Adipose tissue (tissue), 3 donors: ENCODE measurements at regions not wholly inside any gene's neighbourhood (a gene's known extent, or its start where the extent isn't known, plus 50 kb on each side); places are given as distances from the start of the nearest gene placed in this dataset.

Source experiments
- H3K27ac ChIP-seq: one replicate; pipeline ENCODE4 v1.5.1; 2013; ENCODE audit warnings: low read depth, low read length
- WGBS, 3 donors: extraction: QIAGEN DNeasy Blood & Tissue Kit; methylation state at CpG; one replicate each; pipeline ENCODE4 v1.1.7; 2013; 5-methylcytosine and 5-hydroxymethylcytosine counted together
- donor health status: healthy with polysubstance abuse.
- donor health status: Bipolar disorder and iron deficiency.
- donor health status: healthy.

DNA sequence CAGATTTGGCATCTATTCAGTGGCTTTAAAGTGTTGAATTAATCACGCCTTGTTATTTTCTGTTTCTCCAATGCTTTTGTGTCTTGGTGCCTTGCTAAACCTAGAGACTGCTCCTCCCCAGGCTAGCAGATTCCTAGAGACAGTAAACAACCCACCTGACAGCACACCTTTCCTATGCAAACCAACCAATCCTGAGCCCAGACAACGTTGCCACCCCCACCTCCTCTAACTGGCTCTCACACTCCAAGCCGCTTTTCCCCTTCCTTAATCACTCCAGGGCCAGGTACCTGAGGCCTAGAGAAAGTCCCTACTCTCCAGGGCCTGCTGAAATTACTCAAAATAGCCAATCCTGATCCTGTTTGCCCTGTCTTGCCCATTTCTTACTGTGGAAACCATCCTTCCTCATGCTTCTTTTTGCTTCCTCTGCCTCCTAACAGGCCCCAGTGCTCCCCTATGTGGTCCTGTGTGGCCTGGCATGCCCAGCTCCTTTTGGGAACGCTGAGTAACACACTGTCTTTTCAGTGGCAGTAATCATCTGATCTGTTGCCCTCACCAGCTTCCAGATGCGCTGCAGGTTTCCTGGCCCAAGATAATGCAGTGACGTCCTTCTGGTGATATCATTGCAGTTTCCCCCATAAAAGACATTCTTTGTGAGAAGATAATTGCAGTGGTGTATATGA is 53.4 kb downstream of the GAS1 start:
- H3K27ac ChIP-seq: no peak overlapping the region
- WGBS, 3 donors: 79 to 92% (median 88%) methylated on average over 6 of the region's 6 CpGs

DNA sequence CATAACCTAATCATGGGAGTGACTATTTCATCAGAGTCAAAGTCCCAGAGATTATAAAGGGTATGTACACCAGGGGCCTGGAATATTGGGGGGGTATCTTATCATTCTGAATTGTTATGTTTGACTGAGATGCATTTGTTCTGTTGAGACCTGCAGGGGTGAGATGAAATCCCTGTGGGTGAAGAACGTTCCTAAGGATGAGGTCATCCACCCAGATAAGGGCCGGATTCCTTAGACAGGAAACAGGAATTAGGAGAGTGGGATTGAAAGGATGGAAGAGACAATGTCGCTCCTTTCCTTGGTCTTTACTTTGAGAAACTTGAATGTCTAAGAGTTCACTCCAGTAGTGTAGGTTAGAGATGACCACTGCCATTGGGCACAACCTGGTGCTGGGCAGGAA is 54.7 kb downstream of the GAS1 start:
- no peak overlapping the region for H3K27ac ChIP-seq
- WGBS, 3 donors: 53 to 85% (median 60%) methylated on average over 3 of the region's 3 CpGs

DNA sequence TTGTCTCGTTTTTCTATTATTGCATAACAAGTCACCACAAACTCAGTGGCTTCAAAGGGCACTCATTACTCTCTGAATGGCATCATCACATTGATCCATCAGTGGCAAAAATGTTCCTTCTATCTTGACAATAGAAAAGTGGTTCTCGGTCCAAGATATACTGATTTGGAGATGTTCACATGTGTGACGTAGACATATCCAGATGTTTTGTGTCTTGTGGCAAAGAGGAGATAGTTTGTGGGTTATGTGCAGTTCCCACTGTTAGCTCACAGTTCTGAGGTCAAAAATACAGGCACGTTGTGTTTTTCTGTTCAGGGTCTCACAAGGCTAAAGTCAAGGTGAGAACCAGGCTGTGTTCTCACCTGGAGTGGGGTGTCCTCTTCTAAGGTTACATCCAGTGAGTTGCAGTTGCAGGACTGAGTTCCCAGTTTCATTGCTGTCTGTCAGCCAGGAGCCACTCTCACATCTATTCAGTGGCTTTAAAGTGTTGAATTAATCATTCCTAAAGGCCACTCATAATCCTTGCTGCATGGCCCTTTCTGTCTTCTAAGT is 55.3 kb downstream of the GAS1 start:
- H3K27ac ChIP-seq: no peak overlapping the region
- 74 to 82% (median 80%) methylated on average over 4 of the region's 4 CpGs for WGBS, 3 donors

DNA sequence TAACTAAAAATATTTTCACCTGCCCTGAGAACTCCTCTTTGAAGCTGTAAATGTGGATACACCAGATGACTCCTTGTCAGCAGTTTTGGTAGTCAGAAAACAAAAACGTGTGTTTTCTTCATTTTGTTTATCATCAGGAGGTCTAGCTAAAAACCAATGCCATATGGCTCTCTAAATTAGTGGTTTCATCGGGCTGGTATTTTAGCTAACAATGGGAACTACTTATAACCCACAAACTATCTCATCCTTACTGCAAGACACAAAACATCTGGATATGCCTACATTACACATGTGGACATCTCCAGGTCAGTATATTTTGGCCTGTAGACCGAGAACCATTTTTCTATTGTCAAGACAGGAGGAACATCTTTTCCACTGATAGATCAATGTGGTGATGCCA is 56.2 kb downstream of the GAS1 start:
- H3K27ac ChIP-seq: no peak overlapping the region
- WGBS, 3 donors: 62 to 76% (median 64%) methylated on average over 3 of the region's 3 CpGs

DNA sequence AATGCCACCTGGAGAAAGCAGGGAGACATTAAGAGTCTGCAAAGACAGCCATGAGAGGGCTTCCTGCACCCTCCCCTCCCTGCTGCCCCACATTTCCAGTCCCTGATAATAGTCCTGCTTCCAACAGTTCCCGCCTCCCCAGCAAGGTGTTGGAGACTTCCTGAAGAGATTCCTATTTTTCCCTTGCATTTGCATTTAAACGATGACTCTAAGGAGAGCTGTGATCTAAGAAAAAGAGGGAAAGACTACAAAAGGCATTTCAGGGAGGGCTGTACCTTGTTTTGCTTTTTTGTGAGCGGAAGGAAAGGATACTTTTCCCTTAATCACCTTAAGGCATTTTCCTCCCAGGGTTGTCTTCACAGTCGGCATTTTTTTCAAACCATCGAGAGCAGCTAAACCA is 62.1 kb downstream of the GAS1 start:
- H3K27ac ChIP-seq: no peak overlapping the region
- WGBS, 3 donors: 63 to 67% (median 64%) methylated on average over 5 of the region's 5 CpGs

DNA sequence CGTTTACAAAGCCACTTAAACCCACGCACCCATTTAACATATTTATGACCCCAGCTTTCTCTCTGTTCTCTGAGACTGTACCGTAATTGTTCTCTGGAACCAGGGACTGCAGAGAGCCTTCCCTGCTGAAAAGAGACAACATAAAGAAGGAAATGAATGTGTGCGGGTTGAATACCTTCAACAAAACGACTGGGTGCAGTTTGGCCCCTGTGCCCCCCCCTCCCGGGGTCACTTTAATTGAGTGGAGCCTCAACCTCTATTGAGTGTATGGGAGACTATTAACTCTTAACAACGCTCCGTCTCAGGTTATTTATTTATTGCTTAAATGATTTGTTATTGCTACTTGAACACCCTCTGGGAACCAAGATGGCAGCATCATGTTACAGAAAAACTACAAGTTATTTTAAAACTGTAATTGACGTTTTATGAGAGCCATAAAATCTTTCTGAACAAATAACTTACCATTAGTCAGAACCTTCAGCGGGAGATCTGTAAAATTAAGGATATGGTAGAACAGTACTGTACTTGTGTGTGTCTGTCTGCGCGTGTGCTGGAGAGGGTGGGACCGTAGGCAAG is 70.6 kb downstream of the GAS1 start:
- WGBS, 3 donors: 76 to 86% (median 85%) methylated on average over 13 of the region's 13 CpGs
- no peak overlapping the region for H3K27ac ChIP-seq

DNA sequence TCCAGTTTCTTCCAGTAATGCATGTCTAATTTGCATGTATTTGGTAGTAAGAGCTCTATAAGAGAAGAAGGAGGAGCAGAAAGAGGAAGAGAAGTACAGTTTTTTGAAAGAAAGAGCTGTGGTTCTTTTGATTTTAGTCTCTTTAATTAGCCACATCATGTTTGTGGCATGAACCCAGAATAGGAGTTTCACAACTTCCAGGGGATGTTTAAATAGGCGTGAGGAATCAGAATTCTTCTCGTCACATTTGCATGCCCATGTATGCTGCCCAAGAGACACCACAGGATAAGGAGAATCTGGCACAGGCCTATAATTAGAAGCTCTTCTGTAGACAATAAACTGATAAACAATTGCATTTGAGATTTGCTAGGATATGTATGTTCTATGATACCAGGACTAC is 78.7 kb downstream of the GAS1 start:
- WGBS, 3 donors: 35 to 63% (median 48%) methylated on average over 2 of the region's 2 CpGs
- H3K27ac ChIP-seq: no peak overlapping the region

DNA sequence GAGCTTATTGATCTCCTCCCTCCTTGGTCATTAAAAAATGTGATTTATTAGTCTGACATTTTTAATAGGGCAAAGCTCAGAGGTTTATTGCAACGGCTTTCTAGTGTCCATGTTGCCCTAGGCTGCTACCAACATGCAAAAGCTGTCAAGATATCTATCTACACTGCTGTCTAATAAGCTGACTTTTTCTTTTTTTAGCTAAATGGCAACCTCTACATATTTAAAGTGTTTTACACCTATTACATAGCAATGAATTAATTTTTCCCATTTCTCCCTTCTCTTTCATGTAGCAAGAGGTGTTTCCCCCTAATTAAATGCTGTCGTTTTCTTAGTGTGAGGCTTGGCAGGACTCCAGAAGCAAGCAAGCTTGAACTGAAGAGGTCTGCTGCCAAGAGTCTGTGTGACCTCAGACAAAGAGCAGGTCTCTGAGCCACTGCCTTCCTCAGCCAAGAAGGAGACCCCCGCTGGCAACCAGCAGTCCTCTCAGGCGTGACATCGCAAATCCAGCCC is 79.4 kb downstream of the GAS1 start:
- 48 to 63% (median 61%) methylated on average over 5 of the region's 5 CpGs for WGBS, 3 donors
- no peak overlapping the region for H3K27ac ChIP-seq

DNA sequence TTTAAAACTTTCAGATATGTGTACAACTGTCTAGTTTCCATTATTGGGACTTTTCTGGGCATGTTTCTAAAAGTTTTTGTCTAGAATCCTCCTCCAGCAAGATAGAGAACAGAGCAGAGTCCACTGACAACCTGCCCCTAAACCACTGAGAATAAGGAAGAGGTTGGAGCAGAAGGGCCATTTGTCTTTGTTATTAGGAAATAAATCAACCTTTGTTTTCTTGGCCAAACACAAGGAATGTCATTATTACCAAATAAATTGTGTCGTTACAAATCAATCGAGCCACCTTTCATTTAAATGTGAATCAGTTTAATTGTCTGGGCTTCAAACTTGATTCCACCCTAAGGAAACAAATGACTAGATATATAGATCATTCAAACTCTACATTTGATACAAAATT is 81.4 kb downstream of the GAS1 start:
- WGBS, 3 donors: 49 to 86% (median 76%) methylated on average over 2 of the region's 2 CpGs
- no peak overlapping the region for H3K27ac ChIP-seq

DNA sequence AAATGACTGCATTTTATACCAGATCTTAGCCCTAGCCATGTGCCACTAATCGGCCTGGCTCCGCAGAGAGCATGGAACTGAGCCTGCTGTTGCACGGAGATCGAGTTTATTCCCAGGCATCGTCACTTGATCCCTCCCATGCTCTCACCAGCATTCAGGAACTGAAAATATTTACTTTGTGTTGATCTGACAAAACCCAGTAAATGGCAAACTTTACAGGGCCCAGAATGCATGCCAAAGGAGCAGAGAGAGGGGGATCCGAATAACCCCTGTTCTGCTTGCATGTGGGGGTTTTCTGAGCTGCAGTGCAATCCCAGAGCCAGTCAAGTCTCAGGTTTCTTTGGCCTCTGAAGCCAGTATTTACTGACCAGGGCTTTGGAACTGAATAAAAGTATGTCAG is 87.3 kb downstream of the GAS1 start:
- WGBS, 3 donors: 52 to 82% (median 78%) methylated on average over 6 of the region's 6 CpGs

DNA sequence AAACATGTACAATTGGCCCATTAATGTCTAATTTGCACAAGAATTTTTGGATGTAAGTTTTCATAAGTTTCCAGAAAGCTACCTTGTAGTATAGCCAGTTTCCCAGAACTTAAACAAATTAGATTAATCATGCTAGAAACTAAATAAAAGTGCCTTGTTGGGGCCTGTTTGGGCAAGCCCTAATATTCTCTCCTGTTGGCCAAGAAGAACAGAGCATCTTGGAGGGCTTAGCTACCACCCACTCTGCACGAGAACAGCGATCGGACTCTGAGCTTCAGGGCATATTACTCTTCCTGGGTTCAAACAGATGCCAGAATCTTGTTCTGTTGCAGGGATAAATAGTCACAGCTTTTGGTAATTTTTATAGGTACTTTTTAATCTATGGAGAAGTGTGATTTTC is 88.2 kb downstream of the GAS1 start:
- no peak overlapping the region for H3K27ac ChIP-seq
- 96 to 99% (median 96%) methylated on average over 3 of the region's 3 CpGs for WGBS, 3 donors

More for the DNA sequence above, 87.3 kb downstream of the GAS1 start:
- H3K27ac ChIP-seq: no peak overlapping the region

DNA sequence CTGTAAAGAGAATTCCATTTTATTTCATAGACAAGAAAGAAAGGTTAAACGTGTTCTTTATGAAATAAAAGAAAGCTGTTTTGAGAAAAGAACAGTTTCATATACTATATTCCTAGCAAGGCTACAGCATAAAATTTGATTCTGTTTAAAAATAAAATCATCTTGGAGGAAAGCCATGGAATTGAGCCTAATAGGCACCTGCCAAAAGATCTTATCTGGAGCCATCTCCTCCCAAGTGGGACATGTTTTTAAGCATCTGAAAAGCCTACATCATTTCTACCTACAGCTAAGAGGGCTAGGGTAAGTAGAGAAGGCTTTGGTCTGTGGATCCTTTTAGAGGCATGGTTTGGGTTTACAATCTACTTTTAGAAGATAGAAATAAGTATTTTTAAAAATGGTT is 89.3 kb downstream of the GAS1 start:
- 64 to 74% (median 73%) methylated on average over 1 of the region's 1 CpG for WGBS, 3 donors
- H3K27ac ChIP-seq: no peak overlapping the region

DNA sequence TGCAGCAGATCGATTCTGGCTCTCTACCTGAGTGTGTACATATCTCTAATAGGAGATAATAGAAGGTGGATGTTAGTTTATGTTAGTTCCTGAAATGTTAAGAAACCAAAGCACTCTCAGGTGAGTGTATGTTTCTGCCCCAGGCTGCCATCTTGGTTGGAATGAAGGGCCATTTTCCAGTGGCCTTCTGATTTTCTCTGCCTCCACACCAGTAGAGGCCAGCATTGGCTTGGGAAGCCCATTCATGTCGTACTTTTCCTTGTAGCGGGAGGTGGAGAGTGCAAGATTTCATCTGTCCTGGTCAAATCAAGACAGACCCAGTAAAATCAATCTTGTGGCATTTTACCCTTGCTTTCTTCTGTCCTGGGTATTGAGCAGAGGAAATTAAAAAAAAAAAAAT is 91.0 kb downstream of the GAS1 start:
- WGBS, 3 donors: 66 to 94% (median 91%) methylated on average over 3 of the region's 3 CpGs
- H3K27ac ChIP-seq: no peak overlapping the region

DNA sequence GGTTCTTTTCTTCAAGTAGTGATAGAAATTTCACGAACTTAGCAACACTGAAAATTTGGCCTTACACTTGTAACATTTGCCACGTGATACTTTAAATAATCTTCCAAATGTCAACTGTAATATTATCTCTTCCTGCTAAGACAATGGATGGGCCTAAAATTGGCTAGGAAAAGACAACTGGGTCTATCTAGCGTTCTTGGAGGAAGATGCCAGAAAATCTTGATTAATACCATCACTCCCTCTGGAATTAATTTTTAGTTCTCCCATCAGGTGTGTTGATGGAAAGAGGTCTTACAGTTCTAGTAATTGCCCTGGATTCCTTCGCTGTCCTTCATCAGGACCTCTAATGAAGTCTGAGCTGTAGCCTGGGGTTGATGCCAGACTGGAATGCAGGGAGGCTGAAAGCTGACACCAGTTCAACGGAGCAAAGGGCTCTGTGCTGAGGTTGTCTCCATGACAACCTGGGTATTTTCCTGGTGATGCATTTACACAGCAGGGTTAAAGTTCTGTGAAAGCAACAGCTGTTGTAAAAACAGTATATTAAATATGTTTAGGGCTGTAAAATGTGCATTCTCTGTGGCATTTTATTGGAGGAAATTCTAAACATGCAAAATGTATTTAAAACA is 92.3 kb downstream of the GAS1 start:
- H3K27ac ChIP-seq: no peak overlapping the region
- WGBS, 3 donors: 19 to 32% (median 25%) methylated on average over 5 of the region's 5 CpGs

DNA sequence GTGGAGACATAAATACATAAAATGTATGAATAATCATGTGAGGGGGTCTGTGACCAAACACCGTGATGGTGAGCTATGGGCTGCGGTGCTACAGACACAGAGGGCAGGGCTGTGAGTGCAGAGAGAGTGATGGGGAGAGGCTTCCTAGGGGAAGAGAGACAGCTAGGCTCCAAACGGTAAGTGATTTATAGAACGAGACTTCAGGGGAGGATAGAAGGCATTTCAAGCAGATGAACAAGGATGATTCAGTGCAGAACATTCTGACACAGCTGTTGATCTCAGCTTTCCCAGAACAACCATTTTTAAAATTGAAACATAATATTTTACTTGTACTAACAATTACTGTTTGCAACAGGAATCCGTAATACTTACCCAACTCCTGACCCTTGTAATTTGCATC is 100.7 kb downstream of the GAS1 start:
- WGBS, 3 donors: 68 to 86% (median 78%) methylated on average over 5 of the region's 5 CpGs

DNA sequence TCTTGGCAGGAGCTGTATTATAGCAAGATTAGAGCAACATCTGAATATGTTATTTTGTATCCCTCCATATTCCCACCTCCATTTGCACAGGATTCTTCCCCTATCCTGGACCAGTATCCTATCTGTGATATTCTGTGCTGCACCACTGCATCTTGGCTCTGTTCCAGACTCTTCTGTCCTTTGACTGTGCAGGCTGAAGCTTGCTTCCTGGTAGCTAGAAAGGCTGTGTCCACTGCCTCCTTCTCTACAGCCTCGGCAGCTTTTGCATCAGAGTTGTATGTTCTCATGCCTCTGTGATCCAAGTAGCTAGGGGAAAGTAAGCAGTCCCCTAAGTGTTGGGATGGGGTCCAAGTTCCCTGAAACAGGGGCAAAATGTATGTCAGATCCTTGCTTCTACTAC is 104.1 kb downstream of the GAS1 start:
- no peak overlapping the region for H3K27ac ChIP-seq
- 23 to 44% (median 28%) methylated on average over 1 of the region's 1 CpG for WGBS, 3 donors

More for the DNA sequence above, 100.7 kb downstream of the GAS1 start:
- H3K27ac ChIP-seq: no peak overlapping the region

DNA sequence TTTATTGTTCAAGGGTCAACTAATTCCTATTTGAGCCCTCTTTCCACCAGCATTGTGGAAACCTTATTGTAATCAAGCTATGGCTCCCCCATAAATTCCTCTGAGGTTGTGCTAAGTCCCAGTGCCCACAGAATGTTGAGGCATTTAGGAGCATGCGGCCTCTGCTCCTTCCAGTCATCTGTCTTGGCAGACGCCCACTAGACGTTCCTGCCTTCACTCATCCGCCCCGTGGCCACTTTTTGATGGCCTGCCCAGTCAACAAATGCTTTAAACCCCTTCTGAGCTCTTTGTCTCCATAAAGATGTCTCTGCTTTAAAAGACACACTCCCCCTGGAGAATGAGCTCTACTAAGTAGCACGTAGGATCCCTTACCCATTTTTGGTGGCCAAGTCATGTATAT is 104.7 kb downstream of the GAS1 start:
- WGBS, 3 donors: 65 to 78% (median 72%) methylated on average over 6 of the region's 6 CpGs
- H3K27ac ChIP-seq: no peak overlapping the region

DNA sequence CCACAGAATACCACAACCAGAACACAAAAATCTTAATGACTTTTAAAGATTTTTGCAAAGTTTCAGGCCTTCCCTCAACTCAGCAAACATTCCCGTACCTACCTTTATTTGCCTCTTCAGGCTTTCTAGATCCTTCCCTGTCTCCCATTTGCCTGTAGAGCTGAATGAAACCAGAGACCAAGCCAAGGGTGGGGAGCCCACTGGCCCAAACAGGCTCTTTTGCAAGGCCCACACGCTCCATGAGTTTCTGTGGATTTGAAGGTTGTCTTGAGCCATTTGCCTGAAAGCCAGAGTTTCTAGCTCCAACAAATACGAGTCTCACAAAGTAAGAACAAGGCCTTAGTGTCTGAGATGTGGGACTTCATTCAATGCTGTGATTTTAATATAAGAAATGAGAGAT is 107.8 kb downstream of the GAS1 start:
- no peak overlapping the region for H3K27ac ChIP-seq
- WGBS, 3 donors: 79 to 87% (median 80%) methylated on average over 3 of the region's 3 CpGs
